Rectal smooth muscle tissue (tissue), 1 donor: ENCODE measurements at regions not wholly inside any gene's neighbourhood (a gene's known extent, or its start where the extent isn't known, plus 50 kb on each side); places are given as distances from the start of the nearest gene placed in this dataset.
"Not testable (repeated sequence)": the region's sequence is repeated elsewhere in the genome, so short reads cannot be mapped to it uniquely, and the experiment has no call there.

ENCODE experiments used
- H3K27ac ChIP-seq: one replicate; pipeline ENCODE4 v1.7.0; 2013; ENCODE audit warnings: low read depth, low read length, inconsistent platforms
- H3K27me3 ChIP-seq: one replicate; pipeline ENCODE4 v1.7.0; 2013; ENCODE audit warnings: low read length; ENCODE audit not compliant: control insufficient read depth, insufficient read depth
- H3K36me3 ChIP-seq: one replicate; pipeline ENCODE4 v1.7.0; 2013; ENCODE audit warnings: low read length; ENCODE audit not compliant: control insufficient read depth, insufficient read depth
- H3K4me1 ChIP-seq: one replicate; pipeline ENCODE4 v1.7.0; 2013; ENCODE audit warnings: low read length; ENCODE audit not compliant: control insufficient read depth, insufficient read depth
- H3K4me3 ChIP-seq: one replicate; pipeline ENCODE4 v1.7.0; 2013; ENCODE audit warnings: low read length
- H3K9ac ChIP-seq: one replicate; pipeline ENCODE4 v1.7.0; 2013; ENCODE audit warnings: low read length

GRCh38 chr10:91080776-91081175, 139.7 kb upstream of the PCGF5 start:
- Histone ChIP-seq H3K36me3 (no peaks in the 10 kb centered on the region), H3K27ac (no peak overlapping the region), H3K4me1 (peaks cover 6% of the 10 kb centered on the region), H3K4me3 (no peak overlapping the region), H3K27me3 (no peaks in the 10 kb centered on the region), H3K9ac (no peak overlapping the region)

- H3K4me3 ChIP-seq: no peak overlapping the region
- H3K9ac ChIP-seq: no peak overlapping the region
- H3K36me3 ChIP-seq: no peaks in the 10 kb centered on the region
- H3K27ac ChIP-seq: no peak overlapping the region
- H3K4me1 ChIP-seq: peaks cover 6% of the 10 kb centered on the region
- H3K27me3 ChIP-seq: no peaks in the 10 kb centered on the region
Measured at GRCh38 chr10:91082447-91082846, 138.0 kb upstream of the PCGF5 start.

- Histone ChIP-seq H3K27me3 (no peaks in the 10 kb centered on the region), H3K9ac (no peak overlapping the region), H3K36me3 (no peaks in the 10 kb centered on the region), H3K27ac (no peak overlapping the region), H3K4me3 (no peak overlapping the region), H3K4me1 (peaks cover 7% of the 10 kb centered on the region)
Measured at GRCh38 chr10:91088300-91089140, 131.9 kb upstream of the PCGF5 start.

- no peak overlapping the region for H3K4me3 ChIP-seq
- no peak overlapping the region for H3K27ac ChIP-seq
- no peak overlapping the region for H3K9ac ChIP-seq
- peaks cover 7% of the 10 kb centered on the region for H3K4me1 ChIP-seq
- no peaks in the 10 kb centered on the region for H3K36me3 ChIP-seq
- no peaks in the 10 kb centered on the region for H3K27me3 ChIP-seq
Measured at GRCh38 chr10:91090761-91091529, 129.5 kb upstream of the PCGF5 start.

DNA sequence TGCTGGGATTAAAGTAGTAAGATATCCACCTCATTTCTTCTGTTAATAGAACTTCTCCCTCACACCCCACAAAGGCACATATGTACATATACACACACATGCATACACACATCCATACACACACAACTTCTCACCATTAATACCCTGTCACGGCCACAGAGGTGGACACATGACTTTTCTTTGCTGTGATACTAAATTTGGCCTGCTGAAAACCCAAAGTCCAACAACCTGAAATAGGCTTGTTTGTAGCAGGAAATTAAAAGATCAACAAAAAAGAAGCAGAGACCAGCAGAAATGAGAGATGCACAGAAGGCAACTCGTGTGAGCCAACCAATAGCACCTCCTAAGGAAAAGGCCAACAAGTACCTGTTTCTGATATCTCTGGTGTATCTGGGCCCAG, 128.7 kb upstream of the PCGF5 start:
- Histone ChIP-seq H3K27ac (no peak overlapping the region), H3K9ac (no peak overlapping the region)

GRCh38 chr10:91096274-91096673, 124.2 kb upstream of the PCGF5 start:
- Histone ChIP-seq H3K27me3 (no peaks in the 10 kb centered on the region), H3K4me1 (no peaks in the 10 kb centered on the region), H3K4me3 (no peak overlapping the region), H3K36me3 (no peaks in the 10 kb centered on the region), H3K27ac (no peak overlapping the region), H3K9ac (no peak overlapping the region)

More for the DNA sequence above, 128.7 kb upstream of the PCGF5 start:
- no peaks in the 10 kb centered on the region for H3K27me3 ChIP-seq
- no peaks in the 10 kb centered on the region for H3K36me3 ChIP-seq
- peaks cover 7% of the 10 kb centered on the region for H3K4me1 ChIP-seq
- H3K4me3 ChIP-seq: no peak overlapping the region

GRCh38 chr10:91097313-91097712, 123.2 kb upstream of the PCGF5 start:
- H3K27ac ChIP-seq: no peak overlapping the region
- H3K27me3 ChIP-seq: no peaks in the 10 kb centered on the region
- no peaks in the 10 kb centered on the region for H3K36me3 ChIP-seq
- H3K4me3 ChIP-seq: no peak overlapping the region
- no peak overlapping the region for H3K9ac ChIP-seq
- no peaks in the 10 kb centered on the region for H3K4me1 ChIP-seq

DNA sequence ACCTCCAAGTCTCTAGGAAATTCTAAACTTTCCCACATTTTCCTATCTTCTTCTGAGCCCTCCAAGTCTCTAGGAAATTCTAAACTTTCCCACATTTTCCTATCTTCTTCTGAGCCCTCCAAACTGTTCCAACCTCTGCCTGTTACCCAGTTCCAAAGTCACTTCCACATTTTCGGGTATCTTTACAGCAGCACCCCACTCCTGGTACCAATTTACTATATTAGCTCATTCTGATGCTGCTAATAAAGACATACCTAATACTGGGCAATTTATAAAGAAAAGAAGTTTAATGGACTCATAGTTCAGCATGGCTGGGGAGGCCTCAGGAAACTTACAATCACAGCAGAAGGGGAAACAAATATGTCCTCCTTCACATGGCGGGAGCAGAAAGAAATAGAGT, 122.4 kb upstream of the PCGF5 start:
- not testable (repeated sequence) for H3K9ac ChIP-seq, H3K27ac ChIP-seq, H3K27me3 ChIP-seq, H3K36me3 ChIP-seq, H3K4me1 ChIP-seq, H3K4me3 ChIP-seq

DNA sequence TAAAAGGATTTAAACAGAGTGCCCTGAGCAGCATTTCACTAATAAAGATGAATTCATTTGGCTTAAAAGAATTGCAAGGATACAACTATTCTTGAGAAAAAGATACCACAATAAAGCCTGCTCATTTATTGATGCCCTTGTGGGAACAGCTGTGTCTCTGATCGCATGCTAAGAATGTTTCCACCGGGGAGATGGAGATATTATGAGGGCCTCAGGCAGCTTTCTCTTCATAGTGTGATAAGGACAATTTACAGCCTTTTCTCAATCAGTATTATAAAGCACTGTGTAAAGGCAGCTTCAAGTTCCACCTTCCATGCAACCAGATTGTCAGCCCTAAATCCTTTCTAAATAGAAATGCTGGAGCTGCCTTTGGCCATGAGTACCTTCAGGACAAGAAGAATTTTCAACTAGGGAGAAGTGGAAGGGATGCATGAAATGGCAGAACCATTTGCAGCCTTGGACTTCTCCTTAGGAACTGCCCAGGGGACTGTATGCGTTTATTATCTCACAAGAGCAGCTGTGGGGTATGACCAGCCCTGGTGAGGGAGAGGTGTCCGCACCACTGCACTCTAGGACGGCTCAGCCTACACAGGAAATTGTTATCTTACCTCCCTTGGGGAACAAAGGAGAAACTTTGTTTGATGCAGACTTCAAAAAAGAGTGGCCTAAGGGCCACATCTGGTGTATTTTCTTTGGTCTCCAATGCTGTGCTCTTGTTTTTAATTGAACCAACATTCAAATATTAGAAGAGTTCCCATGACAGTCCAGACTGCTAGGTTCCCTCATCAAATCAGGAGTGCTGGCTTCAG, 116.9 kb upstream of the PCGF5 start:
- Histone ChIP-seq H3K36me3 (no peaks in the 10 kb centered on the region), H3K4me3 (no peak overlapping the region), H3K4me1 (no peaks in the 10 kb centered on the region), H3K27ac (no peak overlapping the region), H3K9ac (no peak overlapping the region), H3K27me3 (no peaks in the 10 kb centered on the region)

DNA sequence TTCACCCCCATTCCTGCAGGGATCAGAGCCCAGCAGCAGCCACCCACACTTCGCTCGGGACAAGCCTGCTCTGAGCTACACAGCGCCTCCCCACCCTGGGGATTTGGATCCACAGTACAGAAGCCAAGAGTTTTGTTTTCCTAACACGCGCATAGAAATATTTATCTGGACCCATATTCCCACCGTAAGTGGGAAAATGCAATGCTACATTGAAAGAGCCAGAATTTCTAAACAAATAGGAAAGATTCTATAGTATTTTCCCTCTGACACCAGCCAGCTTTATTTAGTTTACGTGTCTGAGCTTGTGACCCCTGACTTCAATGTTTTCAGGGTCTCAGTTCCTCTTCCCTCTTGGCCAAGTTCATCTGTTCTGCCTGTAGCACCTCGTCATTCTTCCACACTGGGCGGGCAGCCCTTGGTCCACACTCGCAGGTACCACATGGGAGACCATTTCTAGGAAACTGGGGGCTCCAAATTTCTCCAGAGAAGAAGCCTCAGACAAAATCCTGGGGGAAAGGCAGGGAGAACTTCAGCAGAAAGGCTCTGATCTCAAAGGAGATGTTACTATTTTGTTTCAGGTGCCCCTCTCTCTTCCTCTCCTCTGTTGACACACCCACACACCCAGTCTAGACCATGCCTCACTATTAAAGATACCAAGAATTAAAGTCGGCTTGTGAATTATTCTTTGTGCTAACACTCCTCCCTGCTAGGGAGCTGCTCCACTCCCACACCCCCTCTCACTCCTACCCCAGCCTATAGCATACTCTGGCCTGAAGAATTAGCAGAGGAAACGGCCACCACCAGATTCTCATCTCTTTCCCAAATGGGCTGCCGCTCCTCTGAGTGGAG, 116.0 kb upstream of the PCGF5 start:
- H3K36me3 ChIP-seq: no peaks in the 10 kb centered on the region
- no peaks in the 10 kb centered on the region for H3K27me3 ChIP-seq
- H3K4me1 ChIP-seq: no peaks in the 10 kb centered on the region
- H3K27ac ChIP-seq: no peak overlapping the region
- H3K4me3 ChIP-seq: no peak overlapping the region
- no peak overlapping the region for H3K9ac ChIP-seq

- H3K36me3 ChIP-seq: no peaks in the 10 kb centered on the region
- no peaks in the 10 kb centered on the region for H3K27me3 ChIP-seq
- no peaks in the 10 kb centered on the region for H3K4me1 ChIP-seq
- H3K27ac ChIP-seq: no peak overlapping the region
- H3K9ac ChIP-seq: no peak overlapping the region
- no peak overlapping the region for H3K4me3 ChIP-seq
Measured at GRCh38 chr10:91105269-91105668, 115.2 kb upstream of the PCGF5 start.
